PC-3 (cell line): ENCODE measurements at regions not wholly inside any gene's neighbourhood (a gene's known extent, or its start where the extent isn't known, plus 50 kb on each side); places are given as distances from the start of the nearest gene placed in this dataset.

Experiments
- ATAC-seq: fragments of 200-7000 bp; cut with Tn5 transposase; 2 replicates; pipeline ENCODE4 v1.9.1; 2020; ENCODE audit warnings: mild to moderate bottlenecking, moderate library complexity
- BruUV-seq: library from RNA; stranded (reverse); fragments of 400-500 nt; replicated peaks from 2 replicates; lab custom pipeline; 2021; lab: Mats Ljungman, UMichigan
- CTCF ChIA-PET: fragments of 300-600 bp; sonication (Branson Sonifier 250); formaldehyde crosslinking; loops from one replicate; lab custom pipeline; 2022; ENCODE audit warnings: antibody characterized with exemption; lab: Charles Lee
- POLR2A ChIA-PET: fragments of 300-600 bp; sonication (Branson Sonifier 250); formaldehyde crosslinking; loops from one replicate; lab custom pipeline; 2022; ENCODE audit warnings: antibody characterized with exemption; ENCODE audit not compliant: unreplicated experiment; lab: Charles Lee
- DNase-seq: peaks from one replicate; pipeline ENCODE4 v3.0.0-alpha.2; 2015
- H2AFZ ChIP-seq: fragments of 300-600 bp; sonication (generic); 2 replicates; pipeline ENCODE4 v1.6.0; 2016; ENCODE audit warnings: antibody characterized with exemption, low read length
- H3F3A ChIP-seq: fragments of 300-600 bp; sonication (generic); one replicate; pipeline ENCODE4 v1.6.0; 2017; ENCODE audit warnings: antibody characterized with exemption, low read length, control low read depth, mild to moderate bottlenecking; ENCODE audit not compliant: unreplicated experiment
- H3K27ac ChIP-seq: fragments of 300-600 bp; sonication (generic); 2 replicates; pipeline ENCODE4 v1.5.1; 2016; ENCODE audit warnings: mild to moderate bottlenecking, low read length
- H3K27me3 ChIP-seq: fragments of 300-600 bp; sonication (generic); 2 replicates; pipeline ENCODE4 v1.6.1; 2016; ENCODE audit warnings: low read length, mixed read lengths
- H3K36me3 ChIP-seq: fragments of 300-600 bp; sonication (generic); 2 replicates; pipeline ENCODE4 v1.6.1; 2016; ENCODE audit warnings: low read depth, mixed run types, low read length, mixed read lengths
- H3K4me1 ChIP-seq: fragments of 300-600 bp; sonication (generic); 2 replicates; pipeline ENCODE4 v1.5.1; 2016; ENCODE audit warnings: low read length; ENCODE audit not compliant: insufficient read depth
- H3K4me2 ChIP-seq: fragments of 300-600 bp; sonication (generic); 2 replicates; pipeline ENCODE4 v1.6.0; 2016; ENCODE audit warnings: low read length
- H3K4me3 ChIP-seq: fragments of 300-600 bp; sonication (generic); 2 replicates; pipeline ENCODE4 v1.5.1; 2016; ENCODE audit warnings: mild to moderate bottlenecking, low read length, mixed read lengths
- H3K79me2 ChIP-seq: fragments of 300-600 bp; sonication (generic); 2 replicates; pipeline ENCODE4 v1.6.1; 2017; ENCODE audit warnings: low read length, mixed read lengths
- H3K9ac ChIP-seq: fragments of 300-600 bp; sonication (generic); 2 replicates; pipeline ENCODE4 v1.6.0; 2016; ENCODE audit warnings: mild to moderate bottlenecking, low read length
- H3K9me2 ChIP-seq: fragments of 300-600 bp; sonication (generic); replicated peaks from 2 replicates; pipeline ENCODE4 v1.6.1; 2016; ENCODE audit warnings: mixed run types, low read length, mixed read lengths
- H3K9me3 ChIP-seq: fragments of 300-600 bp; sonication (generic); 2 replicates; pipeline ENCODE4 v1.6.1; 2016; ENCODE audit warnings: low read length, mixed read lengths
- H4K20me1 ChIP-seq: fragments of 300-600 bp; sonication (generic); 2 replicates; pipeline ENCODE4 v1.6.1; 2016; ENCODE audit warnings: low read length, mixed read lengths
- CTCF ChIP-seq: fragments of 300-600 bp; sonication (generic); conservative IDR thresholded peaks from 2 replicates; pipeline ENCODE4 v1.5.1; 2017; ENCODE audit warnings: antibody characterized with exemption, low read depth, mild to moderate bottlenecking, low read length
- EZH2 ChIP-seq: fragments of 300-600 bp; sonication (generic); IDR thresholded peaks from one replicate; pipeline ENCODE4 v1.6.1; 2017; ENCODE audit warnings: antibody characterized with exemption, mild to moderate bottlenecking, low read length; ENCODE audit not compliant: unreplicated experiment
- EZH2phosphoT487 ChIP-seq: fragments of 300-600 bp; sonication (generic); IDR thresholded peaks from 2 replicates; pipeline ENCODE4 v1.6.1; 2018; ENCODE audit warnings: mild to moderate bottlenecking, antibody characterized with exemption, low read length, borderline replicate concordance
- intact Hi-C: fragments of 100-400 bp; cut with micrococcal nuclease; formaldehyde crosslinking; loops from 2 replicates; pipeline ENCODE4 v1.9.0; 2023

- intact Hi-C loops = no loop called here
- Histone ChIP-seq H3K4me1 (peaks cover 10% of the 10 kb centered on the region), H3K79me2 (no peaks in the 10 kb centered on the region), H3K9ac (no peak overlapping the region), H3K4me3 (no peak overlapping the region), H3K27me3 (peaks cover 34% of the 10 kb centered on the region), H2AFZ (peak overlapping the region; percentile 41; the same call in 1 of the 2 replicates), H3K9me2 (no peaks in the 10 kb centered on the region), H3K9me3 (no peaks in the 10 kb centered on the region; the same call in 1 of the 2 replicates), H3F3A (no peaks in the 10 kb centered on the region), H4K20me1 (no peaks in the 10 kb centered on the region), H3K4me2 (peak overlapping the region; percentile 28; the same call in 1 of the 2 replicates), H3K27ac (no peak overlapping the region), H3K36me3 (no peaks in the 10 kb centered on the region)
- ATAC-seq (peak; percentile 95), DNase-seq (peak; percentile 85)
- CTCF ChIA-PET = no interaction called here
- no peak for TF ChIP-seq CTCF
- no peak for TF ChIP-seq EZH2phosphoT487
- no peak for TF ChIP-seq EZH2
- BruUV-seq = no TSS peak
- POLR2A ChIA-PET = no interaction called here
Observed at GRCh38 chr5:174159327-174160114, 114.0 kb downstream of the NSG2 start.

- no peak for DNase-seq
- Histone ChIP-seq H3F3A (no peaks in the 10 kb centered on the region), H3K9me3 (no peaks in the 10 kb centered on the region), H3K4me1 (no peaks in the 10 kb centered on the region), H3K27me3 (peaks cover 29% of the 10 kb centered on the region), H3K9me2 (no peaks in the 10 kb centered on the region), H3K27ac (no peak overlapping the region), H3K36me3 (no peaks in the 10 kb centered on the region), H2AFZ (no peak overlapping the region), H3K4me2 (no peak overlapping the region), H4K20me1 (no peaks in the 10 kb centered on the region), H3K79me2 (no peaks in the 10 kb centered on the region), H3K4me3 (no peak overlapping the region), H3K9ac (no peak overlapping the region)
- no TSS peak for BruUV-seq
- ATAC-seq = no peak
- intact Hi-C loops = no loop called here
- ChIA-PET POLR2A (no interaction called here), CTCF (no interaction called here)
- TF ChIP-seq CTCF (no peak), EZH2 (no peak)
Observed at GRCh38 chr5:174165406-174165805, 119.9 kb downstream of the NSG2 start.
